Mesenchymal stem cell (in vitro differentiated cells and primary cell): ENCODE measurements at regions not wholly inside any gene's neighbourhood (a gene's known extent, or its start where the extent isn't known, plus 50 kb on each side); places are given as distances from the start of the nearest gene placed in this dataset.

ENCODE experiments used
- DNase-seq: peaks from one replicate; pipeline ENCODE4 v3.0.0-alpha.2; 2013
- H2AFZ ChIP-seq: one replicate; pipeline ENCODE4 v1.6.1; 2013; ENCODE audit warnings: low read depth, mild to moderate bottlenecking, control low read depth, inconsistent platforms, low read length, moderate library complexity
- H2AK5ac ChIP-seq: 2 replicates; pipeline ENCODE4 v1.6.1; 2013; ENCODE audit warnings: low read length, moderate library complexity, mild to moderate bottlenecking, inconsistent platforms; ENCODE audit not compliant: severe bottlenecking
- H2BK120ac ChIP-seq: one replicate; pipeline ENCODE4 v1.6.1; 2013; ENCODE audit warnings: low read depth, mild to moderate bottlenecking, inconsistent platforms, low read length, moderate library complexity
- H2BK12ac ChIP-seq, 2 experiments: one replicate each; pipeline ENCODE4 v1.6.1; 2013; ENCODE audit warnings: inconsistent platforms in 2 of 2, low read length in 2 of 2, mild to moderate bottlenecking in 2 of 2, moderate library complexity in 2 of 2, control low read depth in 1 of 2
- H2BK15ac ChIP-seq: one replicate; pipeline ENCODE4 v1.6.1; 2013; ENCODE audit warnings: mild to moderate bottlenecking, low read depth, inconsistent platforms; ENCODE audit not compliant: poor library complexity, severe bottlenecking
- H2BK5ac ChIP-seq: 2 replicates; pipeline ENCODE4 v1.6.1; 2013; ENCODE audit warnings: low read depth, mild to moderate bottlenecking, low read length, control low read depth, inconsistent platforms; ENCODE audit not compliant: poor library complexity, severe bottlenecking
- H3K14ac ChIP-seq, 2 experiments: one replicate each; pipeline ENCODE4 v1.6.1; 2013; ENCODE audit warnings: inconsistent platforms in 2 of 2, low read length in 2 of 2, control low read depth in 1 of 2, mild to moderate bottlenecking in 1 of 2, moderate library complexity in 1 of 2
- H3K18ac ChIP-seq, 2 experiments: one replicate each; pipeline ENCODE4 v1.6.1; 2013; ENCODE audit warnings: inconsistent platforms in 2 of 2, low read length in 2 of 2, control low read depth in 1 of 2, low read depth in 1 of 2, mild to moderate bottlenecking in 1 of 2
- H3K23ac ChIP-seq, 2 experiments: one replicate each; pipeline ENCODE4 v1.6.1; 2013; ENCODE audit warnings: inconsistent platforms in 2 of 2, low read length in 2 of 2, mild to moderate bottlenecking in 2 of 2, moderate library complexity in 2 of 2, control low read depth in 1 of 2
- H3K27ac ChIP-seq: 2 replicates; pipeline ENCODE4 v1.5.1; 2013; ENCODE audit warnings: mild to moderate bottlenecking, moderate library complexity, low read length, control low read depth, inconsistent platforms; ENCODE audit not compliant: poor library complexity, severe bottlenecking
- H3K27me3 ChIP-seq, 2 experiments: 2 replicates each; pipeline versions ENCODE4 v1.6.1 to v1.7.0; 2013; ENCODE audit warnings: low read length in 2 of 2, mild to moderate bottlenecking in 2 of 2, moderate library complexity in 2 of 2, control low read depth in 1 of 2, inconsistent platforms in 1 of 2; ENCODE audit not compliant: control insufficient read depth in 1 of 2, insufficient read depth in 1 of 2
- H3K36me3 ChIP-seq, 2 experiments: 2 replicates each; pipeline versions ENCODE4 v1.6.1 to v1.7.0; 2013; ENCODE audit warnings: low read length in 2 of 2, control low read depth in 1 of 2, inconsistent platforms in 1 of 2, low read depth in 1 of 2, mild to moderate bottlenecking in 1 of 2; ENCODE audit not compliant: insufficient read depth in 2 of 2, control insufficient read depth in 1 of 2
- H3K4ac ChIP-seq, 2 experiments: one replicate each; pipeline ENCODE4 v1.6.1; 2013; ENCODE audit warnings: inconsistent platforms in 2 of 2, low read length in 2 of 2, mild to moderate bottlenecking in 2 of 2, moderate library complexity in 2 of 2, control low read depth in 1 of 2, low read depth in 1 of 2
- H3K4me1 ChIP-seq: 2 replicates; pipeline ENCODE4 v1.6.1; 2013; ENCODE audit warnings: low read depth, low read length, control low read depth; ENCODE audit not compliant: control insufficient read depth, insufficient read depth
- H3K4me2 ChIP-seq: 2 replicates; pipeline ENCODE4 v1.6.1; 2013; ENCODE audit warnings: low read length, mild to moderate bottlenecking, inconsistent platforms; ENCODE audit not compliant: poor library complexity, severe bottlenecking
- H3K4me3 ChIP-seq, 2 experiments: 2 replicates each; pipeline versions ENCODE4 v1.5.1 to v1.7.0; 2013; ENCODE audit warnings: low read length in 2 of 2, mild to moderate bottlenecking in 2 of 2, control low read depth in 1 of 2, low read depth in 1 of 2; ENCODE audit not compliant: insufficient read depth in 1 of 2
- H3K79me1 ChIP-seq: replicated peaks from 2 replicates; pipeline ENCODE4 v1.6.1; 2013; ENCODE audit warnings: mild to moderate bottlenecking, control low read depth, low read length, inconsistent platforms; ENCODE audit not compliant: poor library complexity, severe bottlenecking
- H3K9ac ChIP-seq: 2 replicates; pipeline ENCODE4 v1.7.0; 2013; ENCODE audit warnings: mild to moderate bottlenecking, low read length, moderate library complexity
- H3K9me3 ChIP-seq: 2 replicates; pipeline ENCODE4 v1.7.0; 2013; ENCODE audit warnings: mild to moderate bottlenecking, low read length; ENCODE audit not compliant: control insufficient read depth
- H4K8ac ChIP-seq: one replicate; pipeline ENCODE4 v1.6.1; 2013; ENCODE audit warnings: inconsistent platforms, mild to moderate bottlenecking, low read length, moderate library complexity
- H4K91ac ChIP-seq: one replicate; pipeline ENCODE4 v1.6.1; 2013; ENCODE audit warnings: mild to moderate bottlenecking, low read length, inconsistent platforms
- WGBS: methylation state at CpG from one replicate; pipeline ENCODE4 v1.1.7; 2013; ENCODE audit warnings: mixed read lengths; 5-methylcytosine and 5-hydroxymethylcytosine counted together

GRCh38 chr22:49360746-49361145 lies 466.9 kb downstream of the BRD1 start:
- no peak for DNase-seq
- WGBS = 36% methylated on average over 2 of the region's 3 CpGs
- no peak overlapping the region for H2AFZ ChIP-seq

DNA sequence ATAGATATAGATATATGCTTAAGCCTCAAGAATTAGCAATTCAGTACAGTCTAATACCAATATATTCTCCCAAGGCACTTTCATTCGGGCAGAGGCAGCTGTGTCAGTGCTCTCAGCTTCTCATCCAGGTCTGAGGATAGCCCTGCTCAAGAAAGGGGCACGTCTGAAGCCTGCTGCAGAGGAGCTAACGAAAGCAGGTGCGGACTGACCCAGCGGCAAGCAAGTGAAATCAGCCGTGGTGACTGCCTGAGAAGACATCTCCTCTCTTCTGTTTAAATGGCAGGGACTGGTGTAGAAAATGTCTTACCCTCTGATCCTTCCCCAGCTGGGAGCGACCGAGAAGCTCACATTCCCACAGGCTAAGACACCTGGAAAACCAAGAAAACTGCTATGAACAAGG lies 468.6 kb downstream of the BRD1 start:
- no peak for DNase-seq
- no peak overlapping the region for H4K8ac ChIP-seq
- H3K23ac ChIP-seq = no peak overlapping the region
- H2BK15ac ChIP-seq = no peak overlapping the region
- H3K4me1 ChIP-seq = no peaks in the 10 kb centered on the region
- no peak overlapping the region for H4K91ac ChIP-seq
- no peak overlapping the region for H3K4me2 ChIP-seq
- no peak overlapping the region for H3K4ac ChIP-seq
- H3K14ac ChIP-seq = no peak overlapping the region
- no peaks in the 10 kb centered on the region for H3K9me3 ChIP-seq
- H2BK5ac ChIP-seq = no peak overlapping the region
- no peaks in the 10 kb centered on the region for H3K79me1 ChIP-seq
- H3K18ac ChIP-seq = no peak overlapping the region
- no peaks in the 10 kb centered on the region for H3K27me3 ChIP-seq
- H3K36me3 ChIP-seq = no peaks in the 10 kb centered on the region
- no peak overlapping the region for H2AFZ ChIP-seq
- no peak overlapping the region for H2BK120ac ChIP-seq
- H2AK5ac ChIP-seq = no peak overlapping the region
- H2BK12ac ChIP-seq = no peak overlapping the region
- H3K4me3 ChIP-seq = no peak overlapping the region
- H3K9ac ChIP-seq = no peak overlapping the region
- 63% methylated on average over 6 of the region's 8 CpGs for WGBS
- no peak overlapping the region for H3K27ac ChIP-seq

More at GRCh38 chr22:49360746-49361145, 466.9 kb downstream of the BRD1 start:
- Histone ChIP-seq H3K4me1 (no peaks in the 10 kb centered on the region), H3K79me1 (no peaks in the 10 kb centered on the region), H3K27me3 (no peaks in the 10 kb centered on the region), H3K9me3 (no peaks in the 10 kb centered on the region), H3K18ac (no peak overlapping the region), H4K8ac (no peak overlapping the region), H3K4me3 (no peak overlapping the region), H2BK5ac (no peak overlapping the region), H3K27ac (no peak overlapping the region), H3K36me3 (no peaks in the 10 kb centered on the region), H3K4me2 (no peak overlapping the region), H2AK5ac (no peak overlapping the region), H3K4ac (no peak overlapping the region), H2BK120ac (no peak overlapping the region), H3K23ac (no peak overlapping the region), H2BK12ac (no peak overlapping the region), H4K91ac (no peak overlapping the region), H3K14ac (no peak overlapping the region), H3K9ac (no peak overlapping the region), H2BK15ac (no peak overlapping the region)

- H3K9me3 ChIP-seq = no peaks in the 10 kb centered on the region
- H2AFZ ChIP-seq = no peak overlapping the region
- H3K14ac ChIP-seq = no peak overlapping the region
- WGBS = 80% methylated on average over 19 of the region's 20 CpGs
- H3K36me3 ChIP-seq = no peaks in the 10 kb centered on the region
- no peak overlapping the region for H4K8ac ChIP-seq
- H2BK12ac ChIP-seq = no peak overlapping the region
- no peak overlapping the region for H3K9ac ChIP-seq
- no peak overlapping the region for H3K4ac ChIP-seq
- H2BK5ac ChIP-seq = no peak overlapping the region
- H2AK5ac ChIP-seq = no peak overlapping the region
- no peak overlapping the region for H4K91ac ChIP-seq
- no peaks in the 10 kb centered on the region for H3K27me3 ChIP-seq
- H3K79me1 ChIP-seq = no peaks in the 10 kb centered on the region
- H2BK15ac ChIP-seq = no peak overlapping the region
- H3K4me1 ChIP-seq = no peaks in the 10 kb centered on the region
- no peak for DNase-seq
- H3K18ac ChIP-seq = no peak overlapping the region
- no peak overlapping the region for H3K27ac ChIP-seq
- no peak overlapping the region for H3K23ac ChIP-seq
- H2BK120ac ChIP-seq = no peak overlapping the region
- H3K4me3 ChIP-seq = no peak overlapping the region
- H3K4me2 ChIP-seq = no peak overlapping the region
These were observed 469.8 kb downstream of the BRD1 start for GRCh38 chr22:49357661-49358440.

- Histone ChIP-seq H2BK120ac (no peak overlapping the region), H3K14ac (no peak overlapping the region), H3K4me3 (no peak overlapping the region), H3K27me3 (no peaks in the 10 kb centered on the region), H3K79me1 (no peaks in the 10 kb centered on the region), H4K8ac (no peak overlapping the region), H3K4ac (no peak overlapping the region), H4K91ac (no peak overlapping the region), H3K36me3 (no peaks in the 10 kb centered on the region), H3K9me3 (no peaks in the 10 kb centered on the region), H3K23ac (no peak overlapping the region), H3K18ac (no peak overlapping the region), H2BK12ac (no peak overlapping the region), H3K4me1 (no peaks in the 10 kb centered on the region), H2BK15ac (no peak overlapping the region), H3K9ac (no peak overlapping the region), H3K27ac (no peak overlapping the region), H3K4me2 (no peak overlapping the region), H2AK5ac (no peak overlapping the region), H2AFZ (no peak overlapping the region), H2BK5ac (no peak overlapping the region)
- DNase-seq = no peak
- 77% methylated on average over 2 of the region's 3 CpGs for WGBS
These were observed 471.2 kb downstream of the BRD1 start for GRCh38 chr22:49356428-49356827.
